ENCODE measurements at regions not wholly inside any gene's neighbourhood (a gene's known extent, or its start where the extent isn't known, plus 50 kb on each side); places are given as distances from the start of the nearest gene placed in this dataset.

DNA sequence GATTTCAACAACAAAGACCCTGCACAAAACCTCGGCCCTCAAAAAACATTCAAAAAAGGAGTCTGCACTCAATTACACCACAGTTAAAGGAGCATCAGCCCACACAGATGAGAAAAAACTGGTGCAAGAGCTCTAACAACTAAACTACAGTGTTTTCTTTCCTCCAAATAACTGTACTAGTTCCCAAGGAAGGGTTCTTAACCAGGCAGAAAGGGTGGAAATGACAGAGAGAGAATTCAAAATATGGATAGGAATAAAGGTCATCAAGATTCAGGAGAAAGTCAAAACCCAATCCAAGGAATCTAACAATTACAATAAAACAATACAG is 176.4 kb upstream of the TRPC4 start:
- TF ChIP-seq POLR2A (IDR thresholded peaks at IDR 0.05), result no peak
- TF ChIP-seq EP300 (IDR thresholded peaks at IDR 0.05; ENCODE audit: low read depth), result no peak
- no peak for TF ChIP-seq CTCF (IDR thresholded peaks at IDR 0.05)
- TF ChIP-seq POLR2AphosphoS5 (IDR thresholded peaks at IDR 0.05), result no peak
- DNase-seq, result no peak

DNA sequence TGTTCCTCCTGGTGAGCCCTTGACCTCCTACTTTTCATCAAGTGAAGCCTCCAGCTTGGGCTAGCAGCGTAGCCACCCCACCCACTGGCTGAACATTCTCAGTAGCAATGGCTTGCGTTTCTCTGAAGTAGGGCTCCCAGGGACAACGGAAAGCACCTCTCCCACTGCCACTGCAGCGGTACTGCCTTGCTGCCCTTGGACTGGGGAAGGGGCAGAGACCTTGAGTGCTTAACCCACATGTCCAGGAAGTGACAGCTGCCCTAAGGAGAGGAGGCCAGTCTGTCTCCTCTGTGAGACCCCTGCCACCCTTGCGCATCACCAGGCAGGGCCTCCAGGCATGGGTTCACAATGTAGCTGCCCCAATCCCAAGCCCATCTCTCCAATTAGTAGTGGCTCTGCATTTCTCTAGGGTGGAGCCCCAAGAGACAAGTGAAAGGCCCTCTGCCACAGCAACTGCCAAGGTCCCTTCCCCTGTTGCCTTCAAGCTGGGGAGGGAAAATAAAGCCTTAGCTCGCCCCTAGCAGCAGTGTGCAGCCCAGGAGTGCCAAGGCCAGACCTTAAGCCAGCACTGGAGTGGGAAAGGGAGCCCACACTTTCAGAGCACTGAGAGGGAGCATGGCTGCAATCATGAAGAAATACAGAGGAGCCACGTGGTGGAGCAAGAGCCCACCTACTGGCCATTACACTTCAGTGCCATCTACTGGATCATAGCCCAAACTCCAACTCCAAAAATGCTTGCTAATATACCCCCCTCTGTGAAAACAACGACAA is 175.9 kb upstream of the TRPC4 start:
- Histone ChIP-seq H3K9me3 (no peaks in the 10 kb centered on the region), H3K36me3 (no peaks in the 10 kb centered on the region), H3K27me3 (no peaks in the 10 kb centered on the region), H3K4me1 (no peaks in the 10 kb centered on the region), H3K4me3 (no peak overlapping the region), H3K27ac (no peak overlapping the region)
- no peak for DNase-seq
- intact Hi-C loops (cut with DNase I; ENCODE audit: low total_unique reads) (no loop called here), in situ Hi-C loops (cut with MboI; ENCODE audit: low pct_ligation_motif_present in 1 of 4, low pct_unique_long_range_greater_than_20kb in 1 of 4, low sequenced_read_pairs in 3 of 4) (no loop called here)
- TF ChIP-seq CTCF (IDR thresholded peaks at IDR 0.05) (peak in 3 of 5 experiments; percentile 21), POLR2A (IDR thresholded peaks at IDR 0.05) (no peak)
- WGBS, 2 donors (ENCODE audit: low coverage in 1 of 2), result 14 to 77% methylated on average over 1 to 8 of the region's 8 CpGs

More for the DNA sequence above, 176.4 kb upstream of the TRPC4 start:
- no peaks in the 10 kb centered on the region for H3K36me3 ChIP-seq
- no peaks in the 10 kb centered on the region for H3K9me3 ChIP-seq
- H3K4me3 ChIP-seq, result no peak overlapping the region
- H3K27me3 ChIP-seq, result no peaks in the 10 kb centered on the region
- no peaks in the 10 kb centered on the region for H3K4me1 ChIP-seq
- H3K27ac ChIP-seq, result no peak overlapping the region
- intact Hi-C loops (cut with DNase I; ENCODE audit: low total_unique reads), result no loop called here
- 61 to 86% methylated on average over 1 of the region's 1 CpG for WGBS, 2 donors (ENCODE audit: low coverage in 1 of 2)
- in situ Hi-C loops (cut with MboI; ENCODE audit: low pct_ligation_motif_present in 1 of 4, low pct_unique_long_range_greater_than_20kb in 1 of 4, low sequenced_read_pairs in 3 of 4), result no loop called here

GRCh38 chr13:38044067-38044466 is 174.5 kb upstream of the TRPC4 start:
- TF ChIP-seq CTCF (IDR thresholded peaks at IDR 0.05), result no peak
- TF ChIP-seq POLR2AphosphoS5 (IDR thresholded peaks at IDR 0.05), result no peak
- TF ChIP-seq EP300 (IDR thresholded peaks at IDR 0.05; ENCODE audit: low read depth), result no peak
- no peak for TF ChIP-seq POLR2A (IDR thresholded peaks at IDR 0.05)
- Histone ChIP-seq H3K27me3 (no peaks in the 10 kb centered on the region), H3K27ac (no peak overlapping the region), H3K4me1 (no peaks in the 10 kb centered on the region), H3K4me3 (no peak overlapping the region), H3K9me3 (no peaks in the 10 kb centered on the region), H3K36me3 (no peaks in the 10 kb centered on the region)
- no peak for DNase-seq
- in situ Hi-C loops (cut with MboI; ENCODE audit: low pct_ligation_motif_present in 1 of 4, low pct_unique_long_range_greater_than_20kb in 1 of 4, low sequenced_read_pairs in 3 of 4) (no loop called here), intact Hi-C loops (cut with DNase I; ENCODE audit: low total_unique reads) (no loop called here)
- WGBS, 2 donors (ENCODE audit: low coverage in 1 of 2), result 80 to 100% methylated on average over 1 to 4 of the region's 4 CpGs

DNA sequence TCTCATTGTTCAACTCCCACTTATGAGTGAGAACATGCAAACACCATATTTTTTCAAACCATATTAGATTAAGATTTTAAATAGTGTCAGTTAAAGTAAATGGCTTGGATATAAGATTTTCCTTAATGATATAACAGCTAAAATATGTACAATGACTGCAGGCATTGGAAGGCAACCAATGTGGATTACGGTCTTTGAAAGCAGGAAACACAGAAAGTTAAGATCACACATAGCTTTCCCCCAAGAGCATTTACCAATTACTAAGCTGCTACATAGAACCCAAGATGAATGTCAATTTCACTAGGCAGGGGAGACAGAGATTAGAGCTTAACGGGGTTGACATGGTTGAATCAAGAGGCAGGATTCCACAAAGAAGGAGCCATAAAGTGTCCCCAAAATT is 173.2 kb upstream of the TRPC4 start:
- intact Hi-C loops (cut with DNase I; ENCODE audit: low total_unique reads), result no loop called here

More for the DNA sequence above, 173.2 kb upstream of the TRPC4 start:
- Histone ChIP-seq H3K4me3 (no peak overlapping the region), H3K36me3 (no peaks in the 10 kb centered on the region), H3K27ac (no peak overlapping the region), H3K4me1 (no peaks in the 10 kb centered on the region), H3K27me3 (no peaks in the 10 kb centered on the region), H3K9me3 (no peaks in the 10 kb centered on the region)
- TF ChIP-seq POLR2A (IDR thresholded peaks at IDR 0.05) (no peak), POLR2AphosphoS5 (IDR thresholded peaks at IDR 0.05) (no peak), CTCF (IDR thresholded peaks at IDR 0.05) (no peak), EP300 (IDR thresholded peaks at IDR 0.05; ENCODE audit: low read depth) (no peak)
- in situ Hi-C loops (cut with MboI; ENCODE audit: low pct_ligation_motif_present in 1 of 4, low pct_unique_long_range_greater_than_20kb in 1 of 4, low sequenced_read_pairs in 3 of 4), result no loop called here
- 59 to 86% methylated on average over 2 of the region's 2 CpGs for WGBS, 2 donors (ENCODE audit: low coverage in 1 of 2)
- DNase-seq, result no peak

Data from transverse colon (tissue), 4 donors.